Astrocyte (in vitro differentiated cells and primary cell): ENCODE measurements at regions not wholly inside any gene's neighbourhood (a gene's known extent, or its start where the extent isn't known, plus 50 kb on each side); places are given as distances from the start of the nearest gene placed in this dataset.

Experiments used
- EZH2 ChIP-seq: IDR thresholded peaks from 2 replicates; pipeline ENCODE4 v1.6.1; 2012; ENCODE audit warnings: mild to moderate bottlenecking, low read length, inconsistent platforms; ENCODE audit not compliant: insufficient read depth
- TF ChIP-seq, protein P1 (sequence below): IDR thresholded peaks from 2 replicates; pipeline ENCODE4 v1.5.1; 2011; ENCODE audit warnings: low read depth, mild to moderate bottlenecking, inconsistent platforms, low read length, moderate library complexity; ENCODE audit not compliant: insufficient read depth

- TF ChIP-seq, protein P1, sequence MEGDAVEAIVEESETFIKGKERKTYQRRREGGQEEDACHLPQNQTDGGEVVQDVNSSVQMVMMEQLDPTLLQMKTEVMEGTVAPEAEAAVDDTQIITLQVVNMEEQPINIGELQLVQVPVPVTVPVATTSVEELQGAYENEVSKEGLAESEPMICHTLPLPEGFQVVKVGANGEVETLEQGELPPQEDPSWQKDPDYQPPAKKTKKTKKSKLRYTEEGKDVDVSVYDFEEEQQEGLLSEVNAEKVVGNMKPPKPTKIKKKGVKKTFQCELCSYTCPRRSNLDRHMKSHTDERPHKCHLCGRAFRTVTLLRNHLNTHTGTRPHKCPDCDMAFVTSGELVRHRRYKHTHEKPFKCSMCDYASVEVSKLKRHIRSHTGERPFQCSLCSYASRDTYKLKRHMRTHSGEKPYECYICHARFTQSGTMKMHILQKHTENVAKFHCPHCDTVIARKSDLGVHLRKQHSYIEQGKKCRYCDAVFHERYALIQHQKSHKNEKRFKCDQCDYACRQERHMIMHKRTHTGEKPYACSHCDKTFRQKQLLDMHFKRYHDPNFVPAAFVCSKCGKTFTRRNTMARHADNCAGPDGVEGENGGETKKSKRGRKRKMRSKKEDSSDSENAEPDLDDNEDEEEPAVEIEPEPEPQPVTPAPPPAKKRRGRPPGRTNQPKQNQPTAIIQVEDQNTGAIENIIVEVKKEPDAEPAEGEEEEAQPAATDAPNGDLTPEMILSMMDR, result no peak
- no peak for TF ChIP-seq EZH2
Measured at GRCh38 chr18:11494107-11494506, 115.3 kb upstream of the SLC35G4 start.
